ENCODE measurements at regions not wholly inside any gene's neighbourhood (a gene's known extent, or its start where the extent isn't known, plus 50 kb on each side); places are given as distances from the start of the nearest gene placed in this dataset.

GRCh38 chr11:13189561-13190426 lies 87.8 kb upstream of the BMAL1 start:
- H3K23me2 ChIP-seq (ENCODE audit: low read depth, low read length), result no peaks in the 10 kb centered on the region
- H2BK15ac ChIP-seq (ENCODE audit: low read length), result no peak overlapping the region
- no peaks in the 10 kb centered on the region for H4K20me1 ChIP-seq (replicated peaks in 1 of 2; ENCODE audit: control insufficient read depth in 1 of 2, insufficient read depth in 2 of 2, low read length in 2 of 2)
- no peak overlapping the region for H2AFZ ChIP-seq (ENCODE audit: low read length)
- ChIA-PET POLR2A (ENCODE audit: partially characterized antibody) (no interaction called here), CTCF (ENCODE audit: partially characterized antibody) (interaction anchor here (1.0 to 1.9 kb wide), 2 partner anchors 17 to 226 kb away, joined by 4 to 5 read pairs; no protein-coding TSS in a partner anchor)
- no peak overlapping the region for H3K4me3 ChIP-seq (ENCODE audit: extremely low read depth in 1 of 4, insufficient read depth in 2 of 4, low read depth in 3 of 4, low read length in 4 of 4)
- H3K14ac ChIP-seq (ENCODE audit: insufficient read length), result no peak overlapping the region
- H4K8ac ChIP-seq (ENCODE audit: extremely low read depth, insufficient read depth, low read length), result no peak overlapping the region
- no peak overlapping the region for H2AK5ac ChIP-seq (ENCODE audit: low read depth, low read length)
- H3K79me2 ChIP-seq (ENCODE audit: control insufficient read depth in 1 of 2, insufficient read depth in 2 of 2, low read length in 2 of 2), result no peaks in the 10 kb centered on the region
- H3K9ac ChIP-seq (replicated peaks in 1 of 4; ENCODE audit: extremely low read depth in 1 of 4, low read depth in 3 of 4, low read length in 3 of 4), result no peak overlapping the region
- no peak overlapping the region for H3K4me2 ChIP-seq (ENCODE audit: insufficient read depth in 1 of 2, low read depth in 2 of 2, low read length in 2 of 2)
- H4K5ac ChIP-seq (ENCODE audit: insufficient read length, low read depth, low read length), result no peak overlapping the region
- DNase-seq (ENCODE audit: low read depth in 1 of 2, low spot score in 2 of 2), result no peak
- no peaks in the 10 kb centered on the region for H3K79me1 ChIP-seq (ENCODE audit: low read depth, low read length)
- H4K91ac ChIP-seq (replicated peaks; ENCODE audit: insufficient read length, low read length), result no peak overlapping the region
- H3K36me3 ChIP-seq (ENCODE audit: control insufficient read depth in 2 of 4, insufficient read depth in 4 of 4, low read length in 3 of 4), result no peaks in the 10 kb centered on the region
- H3K9me3 ChIP-seq (ENCODE audit: insufficient read depth in 2 of 2, low read depth in 1 of 2, low read length in 1 of 2), result peaks cover 11 to 14% of the 10 kb centered on the region in 2 experiments; a peak in 2 of 4 replicates
- H2BK20ac ChIP-seq (ENCODE audit: low read length), result no peak overlapping the region
- no peaks in the 10 kb centered on the region for H3K27me3 ChIP-seq (replicated peaks in 1 of 4; ENCODE audit: control insufficient read depth in 3 of 4, extremely low read depth in 1 of 4, insufficient read depth in 3 of 4, low read length in 3 of 4)
- H2BK5ac ChIP-seq (ENCODE audit: low read depth, low read length), result no peak overlapping the region
- H3K56ac ChIP-seq (replicated peaks; ENCODE audit: insufficient read length, low read depth, low read length), result no peak overlapping the region
- no peaks in the 10 kb centered on the region for H3K4me1 ChIP-seq (replicated peaks in 1 of 4; ENCODE audit: control insufficient read depth in 3 of 4, insufficient read depth in 4 of 4, low read length in 3 of 4)
- no peak overlapping the region for H3K23ac ChIP-seq (ENCODE audit: insufficient read length)
- H3K27ac ChIP-seq (ENCODE audit: low read depth, low read length), result no peak overlapping the region
- 81% methylated on average over 4 of the region's 4 CpGs; no CpG with 5 or more reads in 1 of the 2 experiments for WGBS, 2 experiments (ENCODE audit: extremely low coverage in 1 of 2, insufficient coverage in 1 of 2, insufficient read length in 1 of 2, insufficient replicate concordance in 2 of 2, low coverage in 1 of 2, low lambda C conversion rate in 2 of 2, missing lambda C conversion rate in 1 of 2)
- no peak for FAIRE-seq
- no peak overlapping the region for H3K4ac ChIP-seq (replicated peaks; ENCODE audit: insufficient read length, low read depth, low read length)
- no peak overlapping the region for H3K18ac ChIP-seq (ENCODE audit: extremely low read depth, low read length)
- no peak overlapping the region for H2BK12ac ChIP-seq (ENCODE audit: low read depth, low read length)
- H2BK120ac ChIP-seq (replicated peaks; ENCODE audit: low read depth, low read length), result no peak overlapping the region
- TF ChIP-seq USF2 (IDR thresholded peaks at IDR 0.05; ENCODE audit: low read length) (no peak), TAF1 (IDR thresholded peaks at IDR 0.05; ENCODE audit: low read depth, low read length) (no peak), POLR2A (IDR thresholded peaks at IDR 0.05; ENCODE audit: control extremely low read depth in 1 of 2, low read depth in 2 of 2, low read length in 2 of 2) (no peak), CTCF (IDR thresholded peaks at IDR 0.05; ENCODE audit: control extremely low read depth in 1 of 3, insufficient read depth in 1 of 3, low read depth in 1 of 3, low read length in 3 of 3) (no peak), ASH2L (IDR thresholded peaks at IDR 0.05; ENCODE audit: low read length) (no peak), TEAD4 (IDR thresholded peaks at IDR 0.05; ENCODE audit: low read depth, low read length) (no peak)
